ENCODE measurements at regions not wholly inside any gene's neighbourhood (a gene's known extent, or its start where the extent isn't known, plus 50 kb on each side); places are given as distances from the start of the nearest gene placed in this dataset.

DNA sequence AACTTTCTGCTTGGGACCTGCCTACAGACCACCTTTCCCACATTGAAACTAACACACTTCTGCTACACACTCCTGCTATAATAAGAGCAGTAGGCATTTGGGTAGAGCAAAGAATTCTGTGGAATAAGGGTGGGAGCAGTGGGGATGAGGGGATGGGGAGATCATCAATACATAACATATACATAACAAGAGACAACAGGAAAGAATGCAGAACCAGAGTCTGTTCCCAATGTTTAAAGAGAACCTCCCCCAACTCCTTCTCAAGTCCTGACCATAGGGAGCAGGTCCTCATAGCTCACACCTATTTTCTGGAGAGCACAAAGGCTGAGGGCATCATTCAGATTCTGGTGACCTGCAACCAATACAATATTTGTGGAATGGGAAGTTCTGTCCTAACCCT is 121.6 kb upstream of the BARHL2 start:
- Mint-ChIP-seq H3K9me3 (no peaks in the 10 kb centered on the region), H3K4me1 (peaks cover 18% of the 10 kb centered on the region), H3K27me3 (ENCODE audit: low read depth) (peaks cover 100% of the 10 kb centered on the region), H3K4me3 (no peak overlapping the region), H3K36me3 (ENCODE audit: low read depth) (no peaks in the 10 kb centered on the region), H3K27ac (no peak overlapping the region)
- TF ChIP-seq, protein P1, sequence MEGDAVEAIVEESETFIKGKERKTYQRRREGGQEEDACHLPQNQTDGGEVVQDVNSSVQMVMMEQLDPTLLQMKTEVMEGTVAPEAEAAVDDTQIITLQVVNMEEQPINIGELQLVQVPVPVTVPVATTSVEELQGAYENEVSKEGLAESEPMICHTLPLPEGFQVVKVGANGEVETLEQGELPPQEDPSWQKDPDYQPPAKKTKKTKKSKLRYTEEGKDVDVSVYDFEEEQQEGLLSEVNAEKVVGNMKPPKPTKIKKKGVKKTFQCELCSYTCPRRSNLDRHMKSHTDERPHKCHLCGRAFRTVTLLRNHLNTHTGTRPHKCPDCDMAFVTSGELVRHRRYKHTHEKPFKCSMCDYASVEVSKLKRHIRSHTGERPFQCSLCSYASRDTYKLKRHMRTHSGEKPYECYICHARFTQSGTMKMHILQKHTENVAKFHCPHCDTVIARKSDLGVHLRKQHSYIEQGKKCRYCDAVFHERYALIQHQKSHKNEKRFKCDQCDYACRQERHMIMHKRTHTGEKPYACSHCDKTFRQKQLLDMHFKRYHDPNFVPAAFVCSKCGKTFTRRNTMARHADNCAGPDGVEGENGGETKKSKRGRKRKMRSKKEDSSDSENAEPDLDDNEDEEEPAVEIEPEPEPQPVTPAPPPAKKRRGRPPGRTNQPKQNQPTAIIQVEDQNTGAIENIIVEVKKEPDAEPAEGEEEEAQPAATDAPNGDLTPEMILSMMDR (IDR thresholded peaks at IDR 0.05; ENCODE audit: unreplicated experiment in 3 of 3): no peak

DNA sequence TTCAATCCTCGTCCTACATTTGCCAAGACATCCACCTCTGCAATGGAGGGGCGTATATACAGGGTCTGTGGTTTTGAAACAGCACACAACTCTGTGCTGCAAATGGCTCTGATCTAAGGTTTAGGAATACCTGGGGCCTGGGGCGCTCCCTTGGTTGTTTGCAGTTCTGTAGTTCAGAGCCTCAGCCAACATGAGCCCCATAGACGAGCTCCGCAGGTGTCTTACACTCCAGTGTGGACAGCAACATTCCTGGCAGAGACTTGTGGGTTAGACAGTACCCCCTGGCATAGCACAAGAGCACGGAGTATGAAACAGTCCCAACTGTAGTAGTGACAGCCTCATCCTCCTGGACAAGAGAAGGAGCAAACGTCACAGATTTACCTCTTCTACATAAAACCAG is 120.3 kb upstream of the BARHL2 start:
- no peaks in the 10 kb centered on the region for H3K36me3 Mint-ChIP-seq (ENCODE audit: low read depth)
- H3K27ac Mint-ChIP-seq: no peak overlapping the region
- no peaks in the 10 kb centered on the region for H3K9me3 Mint-ChIP-seq
- H3K27me3 Mint-ChIP-seq (ENCODE audit: low read depth): peaks cover 100% of the 10 kb centered on the region
- H3K4me1 Mint-ChIP-seq: peaks cover 18% of the 10 kb centered on the region
- TF ChIP-seq, protein P1 (IDR thresholded peaks at IDR 0.05; ENCODE audit: unreplicated experiment in 3 of 3): no peak
- H3K4me3 Mint-ChIP-seq: no peak overlapping the region

DNA sequence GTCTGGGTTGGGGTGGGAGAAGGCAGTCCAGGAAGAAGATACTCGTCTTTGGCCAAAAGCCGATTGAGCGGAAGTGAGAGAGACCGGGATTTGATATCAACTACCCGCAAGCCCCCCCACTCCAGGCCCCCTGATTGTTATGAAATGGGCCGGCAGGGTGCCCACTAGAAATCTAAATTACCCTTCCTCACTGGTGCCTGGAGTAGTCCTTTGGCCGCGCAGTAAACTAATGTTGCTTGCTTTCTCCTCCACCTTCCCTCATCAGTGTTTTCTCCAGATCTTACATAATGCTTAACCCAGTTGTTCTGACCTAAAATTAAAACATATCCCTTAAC is 119.2 kb upstream of the BARHL2 start:
- Mint-ChIP-seq H3K4me3 (peak overlapping the region; percentile 8 to 60 (median 45)), H3K36me3 (ENCODE audit: low read depth) (no peaks in the 10 kb centered on the region), H3K27me3 (ENCODE audit: low read depth) (peaks cover 100% of the 10 kb centered on the region), H3K9me3 (no peaks in the 10 kb centered on the region), H3K4me1 (peaks cover 18% of the 10 kb centered on the region), H3K27ac (no peak overlapping the region)
- TF ChIP-seq, protein P1 (IDR thresholded peaks at IDR 0.05; ENCODE audit: unreplicated experiment in 3 of 3): no peak

DNA sequence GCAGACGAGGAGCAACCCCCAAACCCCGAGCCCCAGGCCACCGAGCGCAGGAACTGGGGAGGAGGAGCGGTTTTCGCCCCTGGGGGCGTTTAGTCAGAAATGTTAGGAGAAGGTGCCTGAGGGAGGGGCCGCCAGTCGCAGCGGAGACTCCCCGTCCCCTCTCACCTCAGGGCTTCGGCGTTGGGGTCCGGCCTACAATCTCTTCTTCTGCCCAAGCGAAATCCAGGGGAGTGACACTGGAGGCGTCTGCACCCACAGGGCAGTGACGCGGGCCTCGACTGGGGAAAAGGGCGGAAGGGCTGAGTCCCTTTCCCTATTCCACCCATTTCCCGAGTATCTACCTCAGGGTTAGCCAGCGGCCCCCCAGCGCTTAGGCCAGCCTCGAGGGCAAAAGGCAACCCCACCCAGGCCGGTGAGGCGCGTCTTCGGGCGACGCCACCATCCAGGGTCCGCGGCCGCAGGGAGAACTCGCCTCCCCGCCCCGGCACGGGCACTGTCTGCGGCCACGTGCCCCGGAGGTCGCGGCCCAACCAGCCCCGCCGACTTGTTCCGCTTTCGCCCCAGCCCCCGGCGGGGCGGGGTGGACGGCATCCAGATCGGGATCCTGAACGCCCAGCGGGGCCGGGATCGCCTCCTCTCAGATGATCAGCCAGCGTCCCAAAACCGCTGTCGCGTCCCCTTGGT is 118.7 kb upstream of the BARHL2 start:
- peaks cover 100% of the 10 kb centered on the region for H3K27me3 Mint-ChIP-seq (ENCODE audit: low read depth)
- H3K4me3 Mint-ChIP-seq: no peak overlapping the region
- no peaks in the 10 kb centered on the region for H3K9me3 Mint-ChIP-seq
- H3K36me3 Mint-ChIP-seq (ENCODE audit: low read depth): no peaks in the 10 kb centered on the region
- H3K27ac Mint-ChIP-seq: no peak overlapping the region
- H3K4me1 Mint-ChIP-seq: peaks cover 18% of the 10 kb centered on the region
- TF ChIP-seq, protein P1 (IDR thresholded peaks at IDR 0.05; ENCODE audit: unreplicated experiment in 3 of 3): no peak

DNA sequence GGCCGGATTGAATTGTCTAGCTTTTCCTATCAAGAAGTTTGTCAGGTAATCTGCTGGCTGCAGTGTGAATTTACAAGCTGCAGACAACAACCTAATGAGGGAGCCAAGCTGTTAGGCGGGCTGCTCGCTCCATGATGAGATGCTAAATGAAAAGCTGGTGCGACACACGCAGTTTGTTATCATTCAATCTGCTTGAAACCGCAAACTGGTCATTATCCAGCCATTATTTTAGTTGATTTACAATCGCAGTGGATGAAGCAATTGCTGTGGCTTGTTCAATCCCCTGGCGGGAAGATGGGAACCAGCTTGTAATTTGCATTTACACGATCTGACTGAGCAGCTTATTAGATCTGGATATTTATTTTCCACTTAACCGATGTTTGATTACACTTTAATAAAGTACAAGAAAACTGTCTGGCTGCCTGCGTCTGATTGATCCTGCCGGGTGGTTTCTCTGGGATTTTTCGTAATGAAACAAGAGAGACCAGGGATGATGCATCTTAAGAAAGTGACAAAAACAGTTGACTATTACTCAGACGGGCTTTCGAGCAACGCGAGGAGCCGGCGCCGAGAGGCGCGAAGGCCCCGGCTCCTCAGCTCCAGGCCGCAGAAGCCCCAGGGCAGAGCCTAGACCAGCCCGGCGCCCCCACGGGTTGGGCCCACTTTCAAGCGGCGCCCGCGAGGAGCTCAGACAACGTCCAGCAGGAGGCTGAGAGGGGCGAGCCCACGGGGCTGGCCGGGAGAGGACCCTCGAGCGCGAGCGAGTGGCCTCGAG is 118.0 kb upstream of the BARHL2 start:
- TF ChIP-seq, protein P1 (IDR thresholded peaks at IDR 0.05; ENCODE audit: unreplicated experiment in 3 of 3): no peak
- Mint-ChIP-seq H3K4me3 (peak overlapping the region; percentile 22 to 64 (median 31)), H3K4me1 (peaks cover 18% of the 10 kb centered on the region), H3K27me3 (ENCODE audit: low read depth) (peaks cover 100% of the 10 kb centered on the region), H3K27ac (no peak overlapping the region), H3K36me3 (ENCODE audit: low read depth) (no peaks in the 10 kb centered on the region), H3K9me3 (no peaks in the 10 kb centered on the region)
